ENCODE measurements at regions not wholly inside any gene's neighbourhood (a gene's known extent, or its start where the extent isn't known, plus 50 kb on each side); places are given as distances from the start of the nearest gene placed in this dataset.

DNA sequence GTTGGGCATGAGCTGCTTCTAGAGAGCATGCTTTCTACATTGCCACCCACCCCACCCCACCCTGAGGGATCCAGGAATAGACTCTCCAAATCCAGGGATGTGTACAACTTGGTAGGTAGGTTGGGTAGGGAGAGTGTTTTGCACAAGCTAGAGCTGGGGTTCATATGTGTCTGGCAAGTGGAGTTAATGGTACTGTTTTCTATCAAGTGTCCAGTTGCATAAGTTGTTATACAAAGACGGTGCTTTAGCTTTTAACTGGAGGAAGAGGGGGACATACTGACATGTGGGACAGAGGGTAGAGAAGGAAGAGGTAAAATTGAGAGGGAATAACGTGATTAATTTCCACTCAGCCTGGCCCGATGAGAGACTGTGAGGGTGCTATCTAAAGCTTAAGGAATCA lies 51.0 kb upstream of the TNC start:
- no peak for DNase-seq

DNA sequence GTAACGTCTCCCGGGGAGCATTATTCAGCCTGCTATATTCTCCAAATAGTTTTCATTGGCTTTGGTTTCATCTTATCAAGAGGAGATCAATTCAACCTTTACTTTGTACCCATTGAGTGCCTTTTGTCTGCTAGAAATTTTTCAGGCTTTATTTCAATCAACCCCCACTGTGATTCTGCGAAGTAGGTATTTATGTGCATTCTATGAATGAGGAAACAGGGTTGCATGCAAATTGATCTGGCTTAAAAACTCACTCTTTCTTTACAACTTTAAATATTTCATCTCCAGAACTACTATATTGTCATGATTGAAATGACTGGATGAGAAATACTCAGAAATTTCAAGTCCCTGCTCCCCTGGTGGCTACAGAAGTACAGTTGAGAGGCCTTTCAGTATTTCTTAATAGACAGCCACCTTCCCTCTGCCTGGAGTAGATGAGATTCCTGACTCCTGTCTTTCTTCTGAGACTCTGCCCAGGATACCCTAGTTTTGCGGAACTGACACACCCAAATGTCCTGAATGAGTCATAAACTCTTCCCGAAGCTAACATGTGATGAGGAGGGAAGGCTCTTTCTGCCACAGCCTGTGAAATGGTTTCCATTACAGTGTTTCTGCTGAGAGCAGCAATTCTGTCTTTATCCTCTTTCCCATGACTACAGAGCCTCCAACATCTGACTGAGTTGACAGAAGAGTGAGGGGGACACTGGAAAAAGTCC lies 52.6 kb upstream of the TNC start:
- DNase-seq = no peak

DNA sequence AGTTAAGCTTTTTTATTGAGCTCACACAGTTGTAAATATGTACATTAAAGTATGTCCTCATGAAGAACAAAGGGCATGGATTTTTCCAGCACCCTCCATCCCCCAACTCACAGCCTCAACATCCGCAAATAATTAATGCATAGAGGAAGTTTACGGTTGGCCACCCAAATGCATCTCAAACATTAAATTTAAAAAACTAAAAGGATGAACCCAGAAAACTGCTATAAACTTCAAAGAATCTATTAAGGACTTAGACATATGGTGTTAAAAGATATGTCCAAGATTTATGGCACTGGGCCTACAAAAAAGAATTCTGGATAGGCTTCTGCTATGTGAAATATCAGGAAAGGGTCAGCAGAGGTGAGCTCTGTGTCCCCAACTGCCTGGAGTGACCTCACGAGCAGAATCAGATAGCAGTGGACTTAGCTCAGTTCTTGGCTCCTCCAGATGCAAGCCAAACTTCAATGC lies 54.0 kb upstream of the TNC start:
- DNase-seq = no peak

DNA sequence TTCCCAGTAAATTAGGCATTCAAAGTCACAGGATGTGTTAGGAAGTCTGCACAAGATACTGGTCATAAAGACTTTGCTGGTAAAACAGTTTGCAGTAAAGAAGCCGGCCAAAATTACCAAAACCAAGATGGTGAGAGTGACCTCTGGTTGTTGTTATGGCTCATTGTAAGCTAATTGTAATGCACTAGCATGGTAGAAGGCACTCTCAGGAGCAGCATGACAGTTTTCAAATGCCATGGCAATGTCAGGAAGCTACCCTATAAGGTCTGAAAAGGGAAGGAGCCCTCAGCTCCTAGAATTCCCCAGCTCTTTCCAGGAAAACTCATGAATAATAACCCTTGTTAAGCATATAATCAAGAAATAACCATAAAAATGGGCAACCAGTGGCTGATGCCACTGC lies 64.3 kb upstream of the TNC start:
- no peak for DNase-seq

DNA sequence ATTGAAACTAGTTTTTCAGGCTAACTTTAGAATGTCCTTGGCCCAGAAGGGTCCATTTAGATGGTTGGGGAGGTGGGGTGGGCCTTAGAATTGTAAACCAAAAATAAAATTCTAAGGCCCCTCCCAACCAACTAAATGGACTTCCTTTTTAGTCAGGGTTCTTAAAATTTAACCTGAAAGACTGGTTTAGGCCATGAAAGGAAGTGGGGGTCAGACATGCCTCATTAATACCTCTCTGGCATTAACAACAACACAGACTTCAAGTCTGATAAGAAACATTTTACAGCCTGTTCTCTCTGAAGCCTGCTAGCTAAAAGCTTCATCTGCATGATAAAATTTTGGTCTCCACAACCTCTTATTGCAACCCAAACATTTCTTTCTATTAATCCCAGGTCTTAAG lies 65.5 kb upstream of the TNC start:
- DNase-seq = no peak

DNA sequence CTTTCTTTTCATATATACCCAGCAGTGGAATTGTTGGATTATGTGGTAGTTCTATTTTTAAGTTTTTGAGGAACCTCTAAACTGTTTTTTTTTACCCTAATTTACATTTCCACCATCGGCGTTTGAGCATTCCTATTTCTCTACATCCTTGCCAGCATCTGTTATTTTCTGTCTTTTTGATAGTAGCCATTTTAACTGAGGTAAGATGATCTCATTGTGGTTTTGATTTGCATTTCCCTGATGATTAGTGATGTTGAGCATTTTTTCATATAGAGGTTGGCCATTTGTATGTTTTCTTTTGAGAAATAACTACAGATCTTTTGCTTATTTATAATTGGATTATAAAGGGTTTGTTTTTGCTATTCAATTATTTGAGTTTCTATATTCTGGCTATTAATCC lies 71.7 kb upstream of the TNC start:
- DNase-seq = no peak

DNA sequence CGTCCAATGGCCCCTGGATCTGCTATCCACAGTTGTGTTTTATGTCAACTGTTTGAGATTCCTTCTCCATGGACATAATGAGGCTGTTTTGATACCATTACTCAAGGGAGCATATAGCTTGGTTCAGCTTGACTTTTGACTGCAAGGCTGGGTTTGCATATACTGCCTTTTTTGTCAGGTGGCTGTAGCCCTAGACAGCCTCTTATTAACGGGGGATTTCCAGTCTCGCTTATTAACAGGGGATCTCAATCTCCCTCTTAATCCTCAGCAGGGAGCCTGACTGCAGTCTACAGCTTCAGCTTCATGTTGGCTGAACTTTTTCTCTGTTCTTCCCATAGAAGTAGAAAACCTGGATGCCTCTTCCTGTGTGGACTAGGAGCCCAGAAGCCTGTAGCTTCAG lies 73.7 kb upstream of the TNC start:
- no peak for DNase-seq

DNA sequence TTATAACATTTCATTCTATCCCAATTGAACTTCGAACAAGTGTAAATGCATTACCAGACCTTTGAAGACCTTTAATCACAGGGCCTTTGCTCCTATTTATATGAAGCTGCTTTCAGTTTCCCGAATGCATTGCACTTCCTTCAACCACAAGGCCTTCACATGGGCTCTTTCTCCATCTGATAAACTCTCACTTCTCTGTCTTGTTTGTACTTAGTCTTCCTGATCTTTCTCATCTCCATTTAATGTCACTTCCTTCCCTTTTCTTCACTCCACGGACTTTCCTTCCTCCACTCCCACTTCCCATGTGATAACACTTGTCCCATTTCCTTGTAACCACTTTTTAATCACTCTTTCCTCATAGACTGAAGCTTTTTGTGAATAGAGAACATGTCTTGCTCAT lies 74.3 kb upstream of the TNC start:
- no peak for DNase-seq

DNA sequence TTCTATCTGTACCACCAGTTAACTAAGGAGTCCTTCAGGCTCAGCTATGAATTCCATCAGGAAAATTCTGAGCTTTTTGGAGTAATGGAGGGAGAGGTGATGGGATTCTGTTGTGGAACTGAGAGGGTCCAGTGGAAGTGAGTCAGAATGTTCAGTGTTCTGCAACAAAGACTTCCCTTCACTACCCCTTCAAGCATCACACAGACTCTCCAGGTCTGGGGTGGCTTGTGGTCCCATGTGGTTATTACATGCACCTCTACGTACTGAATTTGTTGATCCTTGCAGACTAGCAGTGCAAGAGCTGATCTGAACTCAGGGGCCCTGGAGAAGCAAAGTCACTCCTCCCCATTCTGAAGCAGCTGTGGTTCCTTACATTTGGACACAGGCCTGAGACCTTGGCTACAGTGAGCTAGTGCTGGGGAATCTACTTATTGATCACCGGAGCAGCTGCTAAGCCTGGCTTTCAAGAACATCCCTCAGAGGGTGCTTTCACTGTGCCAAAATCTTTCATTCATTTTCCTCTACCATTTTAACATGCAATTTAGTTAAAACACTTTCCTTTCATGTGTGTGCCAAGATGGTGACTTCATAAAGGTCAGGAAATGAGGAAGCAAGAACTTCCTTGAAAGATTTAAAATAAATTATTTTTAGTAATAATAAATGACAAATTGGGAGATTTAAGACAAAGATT lies 75.0 kb upstream of the TNC start:
- no peak for DNase-seq

DNA sequence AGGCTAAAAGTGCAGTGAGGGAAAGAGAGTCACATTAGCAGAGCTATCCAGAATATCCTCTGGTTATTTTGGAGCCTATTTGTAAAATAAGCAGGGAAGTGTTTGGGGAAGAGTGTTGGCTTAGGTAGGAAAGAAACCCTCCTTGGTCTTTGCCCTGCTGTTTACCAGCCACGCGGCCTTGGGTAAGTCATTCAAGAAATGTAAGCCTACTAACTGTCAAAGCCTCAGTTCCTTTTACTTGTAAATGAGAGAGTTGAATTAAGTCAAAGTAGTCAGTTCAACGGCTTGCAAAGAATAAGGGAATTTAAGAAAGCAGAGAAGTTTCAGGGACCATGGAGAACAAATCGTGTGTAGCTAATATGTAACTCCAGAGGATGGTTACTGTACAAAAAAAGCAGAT lies 75.8 kb upstream of the TNC start:
- DNase-seq = no peak

DNA sequence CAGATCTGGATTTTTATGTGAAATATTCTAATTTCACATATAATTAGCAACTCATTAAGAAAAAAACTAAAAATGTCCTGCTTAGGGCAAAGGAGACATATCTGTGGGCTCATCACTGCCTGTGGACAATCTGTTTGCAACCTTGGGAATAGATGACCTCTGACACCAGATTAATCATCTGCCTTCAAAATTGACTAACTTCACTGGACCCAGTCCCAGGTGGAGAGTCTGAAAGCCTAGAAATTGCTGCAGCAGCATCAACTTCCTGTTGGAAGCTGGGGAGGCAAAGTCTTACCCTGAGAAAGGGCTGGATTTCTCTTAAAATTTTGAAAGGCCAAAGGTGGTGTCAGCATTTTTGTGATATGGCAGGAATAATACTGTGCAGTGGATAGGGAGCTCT lies 76.3 kb upstream of the TNC start:
- no peak for DNase-seq

DNA sequence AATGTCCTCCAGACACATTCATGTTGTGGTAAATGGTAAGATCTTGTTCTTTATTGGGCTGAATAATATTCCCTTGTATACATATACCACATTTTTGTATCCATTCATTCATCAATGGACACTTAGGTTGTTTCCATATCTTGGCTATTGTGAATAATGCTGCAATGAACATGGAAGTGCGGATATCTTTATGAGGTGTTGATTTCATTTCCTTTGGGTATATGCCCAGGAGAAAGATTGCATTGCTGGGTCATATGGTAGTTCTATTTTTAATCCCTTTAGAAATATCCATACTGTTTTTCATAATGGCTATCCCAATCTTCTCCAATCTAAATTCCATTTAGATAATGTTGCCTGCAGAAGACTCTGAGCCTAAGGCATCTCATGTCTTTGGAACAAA lies 78.0 kb upstream of the TNC start:
- DNase-seq = no peak

DNA sequence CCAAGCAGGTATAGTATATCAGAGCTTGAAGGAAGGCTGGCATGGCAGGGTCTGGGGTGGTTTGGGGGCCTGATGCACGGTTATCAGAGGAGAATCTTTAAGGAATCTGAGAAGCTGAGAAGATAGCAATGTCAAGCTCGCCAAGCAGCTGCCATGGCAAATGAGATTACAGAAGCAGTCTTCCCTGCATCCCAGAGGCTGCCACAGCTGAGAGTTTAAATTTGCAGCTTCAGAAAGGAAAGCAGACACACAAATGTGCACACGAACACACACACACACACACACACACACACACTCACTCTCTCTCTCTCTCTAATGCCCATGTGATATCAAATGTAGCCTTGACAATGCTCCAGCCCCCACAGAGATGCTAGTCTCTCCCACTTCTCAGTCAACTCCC lies 79.0 kb upstream of the TNC start:
- no peak for DNase-seq

DNA sequence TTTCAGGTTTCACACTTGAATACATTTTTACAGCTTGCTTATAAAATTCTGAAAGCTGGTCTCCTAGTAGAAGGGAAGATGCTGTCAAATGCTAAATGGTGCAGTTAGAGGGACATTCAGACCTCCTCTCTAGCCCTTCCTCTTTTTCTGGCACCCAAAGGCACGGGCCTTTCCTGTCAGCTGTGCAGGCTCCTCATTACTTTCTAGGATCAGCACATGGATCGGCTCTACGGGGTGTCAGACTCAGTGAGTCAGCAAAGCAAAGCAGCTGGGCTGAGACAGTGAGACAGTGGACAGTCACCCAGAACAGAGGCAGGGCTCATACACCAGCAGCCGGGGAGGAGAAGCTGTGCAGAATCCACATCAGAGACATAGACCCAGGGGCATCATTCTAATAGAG lies 80.0 kb upstream of the TNC start:
- no peak for DNase-seq

DNA sequence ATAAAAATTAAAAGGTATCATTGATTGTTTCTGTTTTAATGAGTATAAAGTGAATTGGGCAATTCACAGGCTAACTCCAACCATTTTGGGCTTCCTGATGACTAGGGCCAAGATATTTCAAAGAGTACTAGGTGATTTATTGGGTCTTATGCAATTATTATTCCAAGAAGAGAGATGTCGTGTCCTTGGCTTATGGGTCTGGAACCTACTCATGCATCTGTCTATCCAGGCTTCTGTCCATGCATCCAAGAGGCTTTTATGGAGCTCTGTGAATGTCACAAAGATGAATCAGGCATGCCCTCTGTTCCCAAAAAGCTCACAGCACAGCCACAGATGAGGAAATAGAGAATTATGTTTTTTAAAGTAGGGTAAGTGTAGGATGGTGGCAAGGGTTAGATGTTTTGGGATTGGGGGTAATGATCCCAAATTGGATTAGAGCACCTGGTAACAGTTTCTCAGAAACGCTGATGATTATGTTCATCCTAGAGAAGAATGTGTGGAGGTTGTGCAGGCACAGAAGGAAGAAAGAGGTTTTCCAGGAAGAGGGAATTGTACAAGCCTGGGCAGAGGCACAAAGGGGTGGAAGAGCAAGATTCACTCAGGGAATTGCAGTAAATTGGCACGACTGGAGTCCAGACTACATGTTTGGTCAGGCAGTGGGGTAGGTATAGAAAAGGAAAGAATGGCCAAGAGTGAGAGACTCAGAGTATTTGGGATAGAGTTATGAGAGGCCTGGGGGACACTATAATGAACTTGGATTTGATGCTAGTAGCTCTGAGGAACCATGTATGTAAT lies 83.0 kb upstream of the TNC start:
- DNase-seq = no peak

DNA sequence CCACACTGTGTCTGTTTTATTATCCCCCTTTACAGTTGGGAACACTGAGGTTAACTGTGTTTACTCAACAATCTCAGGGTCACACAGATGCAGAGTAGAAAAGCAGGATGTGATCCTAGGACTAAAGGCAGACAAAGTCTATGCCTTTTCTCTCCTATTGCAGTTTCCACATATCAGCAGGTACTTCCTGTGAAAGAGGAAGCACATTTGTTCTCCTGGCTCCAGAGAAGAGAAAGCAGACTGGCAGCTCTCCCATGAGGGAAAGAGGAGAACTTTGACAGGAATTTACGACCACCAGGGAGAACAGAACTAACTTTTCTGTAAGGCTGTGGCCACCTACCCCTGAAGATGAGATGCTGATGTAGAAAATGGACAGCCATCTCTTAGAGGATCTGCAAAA lies 84.2 kb upstream of the TNC start:
- DNase-seq = no peak

DNA sequence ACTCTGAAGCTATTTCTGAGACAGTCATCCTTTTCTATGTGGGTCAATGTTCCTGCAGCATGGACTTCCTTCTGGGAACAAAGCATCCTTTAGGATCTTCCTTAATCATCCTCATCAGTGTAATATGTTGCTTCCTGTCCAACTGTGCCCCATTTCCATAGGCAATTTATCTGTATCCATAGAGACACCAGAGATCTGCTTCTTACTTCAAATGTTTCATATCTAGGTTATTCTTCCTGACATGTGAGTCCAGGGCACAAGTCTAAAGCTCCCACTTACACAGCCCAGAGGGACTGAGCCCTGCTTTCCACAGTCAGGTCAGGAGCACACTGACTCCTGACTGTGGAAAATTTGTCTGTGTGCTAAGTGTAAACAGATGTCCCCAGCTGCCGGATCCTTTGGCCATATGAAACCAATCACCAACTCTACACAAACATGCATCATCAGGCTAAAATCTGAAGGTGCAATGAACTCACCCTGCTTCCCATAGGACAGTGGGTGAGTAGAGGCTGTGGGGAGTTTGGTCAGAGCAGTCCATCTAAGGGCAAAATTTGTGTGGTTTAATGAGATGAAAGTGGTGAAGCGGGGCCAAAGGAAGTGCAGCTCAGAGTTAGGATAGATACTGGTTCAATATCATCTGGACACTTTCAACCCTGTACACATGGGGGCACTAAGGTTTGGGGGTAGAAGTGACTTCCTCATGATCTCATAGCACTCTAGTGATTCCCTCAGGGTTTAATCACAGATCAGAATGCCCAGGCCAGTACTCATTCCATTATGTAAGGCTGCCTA lies 85.2 kb upstream of the TNC start:
- DNase-seq = no peak

DNA sequence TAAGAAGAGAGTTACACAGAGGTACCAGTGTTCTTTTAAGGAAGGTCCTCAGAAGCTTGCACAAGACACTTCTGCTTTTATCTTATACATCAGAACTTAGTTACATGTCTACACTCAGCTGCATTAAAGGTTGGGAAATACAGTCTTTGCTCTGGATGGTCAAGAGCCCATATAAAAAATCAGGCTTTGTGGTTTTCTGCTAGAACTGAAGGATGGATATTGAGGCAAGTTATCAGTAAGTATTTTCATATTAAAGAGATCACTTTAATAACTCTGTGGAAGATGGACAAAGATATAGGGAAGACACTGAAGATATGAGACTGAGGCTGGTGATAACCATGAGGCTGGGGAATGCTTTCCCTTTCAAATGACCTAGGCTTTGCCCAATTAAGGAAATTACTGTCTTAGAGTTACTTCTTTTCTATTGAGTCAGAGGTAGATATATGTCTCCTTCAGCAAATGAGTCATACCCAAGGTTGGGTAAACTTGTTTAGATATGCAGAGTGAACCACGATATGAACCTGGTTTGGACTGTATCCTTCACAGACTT lies 87.0 kb upstream of the TNC start:
- DNase-seq = no peak

DNA sequence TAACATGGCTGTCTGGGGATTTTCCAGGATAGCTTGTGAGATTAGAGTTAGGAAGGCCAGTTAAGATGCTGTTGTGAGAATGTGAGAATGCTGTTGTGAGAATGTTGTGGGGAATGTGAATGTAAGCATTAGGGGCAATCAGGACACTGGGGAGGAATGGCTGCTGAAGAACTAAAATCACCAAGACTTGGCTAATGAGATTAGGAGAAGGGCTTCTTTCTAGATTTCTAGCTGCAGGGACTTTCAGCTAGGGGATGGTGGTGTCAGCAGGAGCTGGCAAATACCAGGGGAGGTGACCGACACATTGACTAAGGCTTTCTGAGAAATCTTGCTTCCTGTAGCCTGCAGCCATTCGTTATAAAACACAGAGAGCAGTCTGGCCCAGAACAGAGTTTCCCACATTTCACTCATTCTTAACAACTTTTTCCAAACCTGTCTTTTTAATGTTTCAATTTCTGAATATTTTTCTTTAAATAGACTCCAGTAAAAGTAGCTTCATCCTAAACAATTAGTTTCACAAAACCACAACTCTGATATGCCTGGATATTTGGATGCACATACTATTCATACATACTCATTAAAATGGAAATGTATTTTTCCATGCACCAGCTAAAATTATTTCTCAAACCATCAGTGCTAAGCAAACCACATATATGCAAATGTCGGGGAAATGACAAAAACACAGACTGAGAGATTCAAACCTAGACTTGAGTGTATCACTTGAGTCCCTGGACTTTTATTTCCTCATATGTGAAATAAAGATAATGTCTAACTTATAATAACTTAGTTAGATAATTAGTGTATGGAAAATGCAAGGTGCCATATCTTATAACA lies 89.3 kb upstream of the TNC start:
- no peak for DNase-seq

DNA sequence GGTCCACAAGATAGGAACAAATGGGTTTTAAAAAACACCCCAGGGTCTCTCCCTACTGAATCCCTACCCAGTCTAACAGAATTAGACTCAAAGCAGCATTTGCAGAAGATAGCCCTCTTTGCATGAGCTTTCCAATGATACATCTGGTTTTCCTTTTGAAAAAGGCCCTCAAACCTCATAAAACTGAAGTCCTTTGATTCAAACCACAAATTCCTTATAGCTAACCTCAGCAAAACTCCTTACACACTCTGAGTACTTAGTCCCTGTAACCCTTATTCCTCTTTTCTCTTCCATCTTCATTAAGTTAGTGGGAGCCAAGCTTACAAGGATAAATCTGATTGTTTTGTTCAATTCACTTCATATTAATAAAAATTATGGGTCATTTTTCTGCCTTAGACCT lies 90.5 kb upstream of the TNC start:
- DNase-seq = no peak

DNA sequence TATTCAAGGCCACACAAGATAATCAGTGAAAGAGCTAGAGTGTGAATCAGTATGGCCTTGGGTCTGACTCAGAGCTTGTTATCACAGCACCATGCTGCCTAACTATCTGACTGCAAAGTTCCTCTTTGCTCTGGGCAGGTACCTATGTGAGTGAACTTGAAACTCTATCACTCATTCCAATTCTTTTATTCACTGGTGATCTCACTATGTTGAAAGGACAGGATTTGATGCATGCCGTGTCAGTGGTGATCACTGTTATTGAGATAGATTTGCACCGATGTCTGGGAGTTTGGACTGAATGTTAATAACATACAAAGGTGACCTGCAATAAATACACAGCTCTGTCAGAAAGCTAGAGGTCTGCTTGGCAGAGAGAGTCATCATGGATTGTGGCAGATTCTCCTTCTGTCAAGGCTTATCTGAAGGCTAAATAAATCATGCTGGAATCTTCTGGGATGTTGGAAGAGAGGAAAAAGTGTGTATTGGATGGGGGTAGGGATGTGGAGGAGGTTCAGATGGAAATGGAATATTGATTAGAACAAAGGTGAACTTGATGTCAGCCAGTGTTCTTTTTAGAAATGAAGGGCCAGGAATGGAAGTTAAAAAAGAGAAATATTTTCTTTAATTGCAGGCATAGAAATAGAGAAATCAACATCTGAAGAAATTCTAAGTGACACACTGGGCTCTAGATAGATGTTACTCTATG lies 91.8 kb upstream of the TNC start:
- DNase-seq = no peak
